GM21390 (cell line): ENCODE measurements at regions not wholly inside any gene's neighbourhood (a gene's known extent, or its start where the extent isn't known, plus 50 kb on each side); places are given as distances from the start of the nearest gene placed in this dataset.

Experiments
- ATAC-seq: cut with Tn5 transposase; IDR thresholded peaks from one replicate; pipeline ENCODE4 v1.9.1; 2021; ENCODE audit not compliant: unreplicated experiment

- ATAC-seq = no peak
These were observed 434.6 kb downstream of the ENC1 start for GRCh38 chr5:74205767-74206578.

DNA sequence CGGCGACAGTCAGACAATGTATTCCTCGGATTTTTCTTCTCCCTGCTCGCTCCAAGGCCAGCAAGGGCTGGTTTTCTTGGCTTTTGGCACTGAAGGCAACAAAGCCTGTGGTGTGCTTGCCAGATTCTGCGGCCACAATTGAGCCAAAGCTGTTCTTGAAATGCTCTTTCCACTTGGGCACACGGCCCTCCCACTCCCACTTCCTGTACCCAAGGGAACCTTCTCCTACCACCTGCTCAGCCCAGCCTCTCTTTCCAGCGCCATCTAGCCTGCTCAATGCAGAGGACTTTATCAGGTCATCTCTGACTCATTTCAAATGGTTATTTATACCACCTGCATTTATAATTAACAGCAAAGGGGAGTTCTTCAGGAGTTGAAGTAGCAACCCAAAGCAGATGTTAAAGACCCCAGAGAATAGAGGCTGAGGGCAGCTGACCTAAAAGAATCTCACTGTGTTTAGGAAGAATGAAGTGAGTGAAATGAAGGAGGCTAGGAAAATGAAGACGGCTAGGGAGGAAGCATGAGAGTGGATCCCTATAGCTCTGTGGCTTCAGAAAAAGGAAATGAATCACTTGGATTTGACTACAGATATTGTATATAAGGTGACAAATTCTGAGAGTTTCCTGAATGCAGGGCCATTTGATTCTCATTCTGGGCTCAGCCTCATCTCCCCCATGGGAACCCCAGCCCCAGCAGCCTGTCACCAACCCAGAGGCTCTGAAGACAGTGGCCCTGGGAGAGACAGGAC lies 439.0 kb downstream of the ENC1 start:
- ATAC-seq = peak; percentile 48

GRCh38 chr5:74200560-74200959 lies 440.0 kb downstream of the ENC1 start:
- no peak for ATAC-seq

DNA sequence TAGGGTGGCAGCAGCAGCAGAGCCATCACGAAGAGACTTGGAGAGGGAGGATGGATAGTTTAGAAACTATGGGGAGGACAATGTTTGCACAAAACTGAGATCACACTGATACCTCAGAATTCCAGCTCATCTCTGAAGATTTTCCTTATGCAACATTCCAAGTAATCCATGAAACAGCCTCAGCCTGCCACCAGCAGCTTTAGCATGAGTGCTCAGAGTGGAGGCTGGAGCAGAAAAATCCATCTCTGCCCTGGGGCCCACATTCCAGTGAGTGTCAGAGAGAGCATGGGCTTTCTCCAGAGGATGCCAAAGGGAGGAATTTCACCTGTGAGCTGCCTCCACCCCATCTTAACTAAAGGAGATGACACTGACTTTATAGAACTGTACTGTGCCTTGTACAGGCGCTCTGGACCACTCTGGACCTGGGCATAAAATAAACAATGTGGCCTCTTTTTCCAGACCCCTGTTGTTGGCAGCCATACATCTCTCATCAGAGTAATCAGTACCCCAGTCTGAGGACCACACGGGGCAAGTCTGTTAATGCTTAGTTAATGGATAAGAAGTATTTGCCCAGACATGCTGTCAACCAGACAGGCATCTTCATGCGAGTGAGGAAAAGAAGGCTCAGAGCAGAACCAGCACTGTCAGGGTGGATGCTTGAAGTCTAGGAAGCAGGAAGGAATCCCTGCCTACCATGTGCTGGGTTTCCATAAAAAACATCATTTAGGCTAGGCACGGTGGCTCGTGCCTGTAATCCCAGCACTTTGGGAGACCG lies 440.9 kb downstream of the ENC1 start:
- ATAC-seq = no peak

DNA sequence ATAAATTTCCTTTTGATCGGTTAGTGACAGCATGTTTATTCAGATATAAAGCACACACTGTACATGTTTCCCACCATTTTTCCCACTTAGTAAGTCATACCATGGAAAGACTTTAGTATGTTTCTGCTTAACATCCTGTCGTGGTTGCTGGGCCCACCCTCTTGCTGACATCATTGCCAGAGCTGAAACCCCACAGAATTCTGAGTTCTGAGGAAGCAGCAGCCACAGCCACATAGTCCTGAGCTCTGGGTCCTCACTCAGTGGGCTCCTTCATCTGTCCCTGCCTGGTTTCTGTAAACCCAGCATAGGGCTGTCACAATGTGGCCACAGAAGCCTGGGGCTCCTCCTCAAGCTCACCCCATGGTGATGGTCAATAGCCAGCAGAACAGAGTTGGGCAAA lies 441.5 kb downstream of the ENC1 start:
- ATAC-seq = peak; percentile 35

DNA sequence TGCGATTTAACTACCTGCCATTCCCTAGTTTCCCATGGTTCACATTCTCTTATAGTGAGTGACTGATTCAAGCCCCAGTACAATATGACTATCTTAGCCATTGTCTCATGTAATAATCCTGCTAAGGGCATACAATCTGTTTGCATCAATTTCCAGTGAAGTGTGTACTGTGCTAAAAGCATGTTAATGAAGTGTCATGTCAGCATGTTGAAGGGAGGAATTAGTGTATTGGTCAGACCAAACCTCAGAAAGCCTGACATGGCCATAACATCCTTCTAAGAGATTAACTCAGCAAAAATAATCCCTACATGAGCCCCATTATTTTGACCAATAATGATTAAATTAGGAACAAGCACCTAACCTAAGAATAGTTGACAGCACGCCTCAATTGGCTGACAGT lies 442.4 kb downstream of the ENC1 start:
- ATAC-seq = no peak

DNA sequence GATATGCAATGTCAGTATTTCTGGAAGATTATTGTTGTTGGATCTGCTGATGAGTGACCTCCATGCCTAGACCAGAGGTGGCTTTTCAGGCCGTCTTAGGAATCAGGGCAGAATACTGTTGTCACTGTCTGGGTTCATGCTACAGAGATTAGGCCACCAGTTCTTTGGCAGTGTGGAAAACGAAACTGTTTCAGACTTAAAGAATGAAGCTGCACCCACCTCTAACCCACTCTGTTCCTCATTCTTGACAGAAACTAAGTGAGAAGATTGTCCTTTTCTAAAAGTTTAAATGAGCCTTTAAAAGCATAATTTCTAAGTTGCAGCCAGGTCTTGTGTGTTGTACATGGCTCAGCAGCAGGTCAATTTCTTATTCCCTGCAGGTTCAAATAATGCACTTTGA lies 444.3 kb downstream of the ENC1 start:
- peak; percentile 80 for ATAC-seq

DNA sequence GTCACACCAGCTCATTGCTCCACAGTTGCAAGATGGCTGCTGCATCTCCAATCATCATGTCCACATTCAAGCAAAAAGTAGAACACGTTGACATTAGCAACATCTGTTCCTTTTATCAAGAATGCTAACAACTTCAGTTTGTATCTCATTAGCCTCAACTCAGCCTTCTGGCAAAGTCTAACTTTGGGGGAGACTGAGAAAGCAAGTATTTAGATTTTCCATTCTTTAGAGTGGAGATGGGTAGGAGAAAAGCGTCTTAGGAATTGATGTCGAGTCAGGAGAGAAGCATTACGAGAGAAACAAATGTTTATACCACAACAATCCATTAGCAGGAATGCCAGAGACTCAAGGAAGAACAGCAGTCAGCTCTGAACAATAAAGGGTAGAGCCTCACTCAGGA lies 446.3 kb downstream of the ENC1 start:
- no peak for ATAC-seq

DNA sequence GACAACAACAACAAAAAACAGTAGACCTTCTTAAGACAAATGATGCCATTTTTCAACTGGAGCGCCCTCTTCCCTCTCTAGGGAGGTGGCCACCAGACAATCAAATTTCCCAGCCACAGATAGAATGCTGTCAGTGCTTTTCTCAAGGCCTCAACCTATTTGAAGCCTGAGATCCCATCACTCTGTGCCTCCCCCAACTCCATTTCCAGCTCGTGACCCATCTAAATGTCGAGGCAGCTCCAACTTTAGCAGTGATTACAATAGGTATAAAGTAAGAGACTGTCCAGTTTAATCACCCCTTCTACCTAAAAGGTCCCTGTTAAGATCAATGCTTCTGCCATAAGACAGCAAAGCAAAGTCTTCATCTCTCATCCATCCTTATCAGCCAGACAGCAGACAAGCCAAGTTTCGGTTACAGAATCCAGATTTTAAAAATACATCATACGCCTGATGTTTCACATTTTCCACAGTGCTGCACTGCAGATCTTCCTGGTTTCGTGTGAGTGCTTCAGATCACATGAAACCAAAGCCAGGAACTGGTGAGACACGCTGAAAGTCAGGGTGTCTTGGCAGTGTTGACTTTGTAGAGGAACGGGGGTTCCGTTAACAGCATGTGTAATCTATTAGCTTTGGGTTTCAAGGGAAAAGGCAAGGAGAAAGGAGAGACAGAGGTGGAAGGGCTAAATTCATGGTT lies 447.8 kb downstream of the ENC1 start:
- no peak for ATAC-seq

DNA sequence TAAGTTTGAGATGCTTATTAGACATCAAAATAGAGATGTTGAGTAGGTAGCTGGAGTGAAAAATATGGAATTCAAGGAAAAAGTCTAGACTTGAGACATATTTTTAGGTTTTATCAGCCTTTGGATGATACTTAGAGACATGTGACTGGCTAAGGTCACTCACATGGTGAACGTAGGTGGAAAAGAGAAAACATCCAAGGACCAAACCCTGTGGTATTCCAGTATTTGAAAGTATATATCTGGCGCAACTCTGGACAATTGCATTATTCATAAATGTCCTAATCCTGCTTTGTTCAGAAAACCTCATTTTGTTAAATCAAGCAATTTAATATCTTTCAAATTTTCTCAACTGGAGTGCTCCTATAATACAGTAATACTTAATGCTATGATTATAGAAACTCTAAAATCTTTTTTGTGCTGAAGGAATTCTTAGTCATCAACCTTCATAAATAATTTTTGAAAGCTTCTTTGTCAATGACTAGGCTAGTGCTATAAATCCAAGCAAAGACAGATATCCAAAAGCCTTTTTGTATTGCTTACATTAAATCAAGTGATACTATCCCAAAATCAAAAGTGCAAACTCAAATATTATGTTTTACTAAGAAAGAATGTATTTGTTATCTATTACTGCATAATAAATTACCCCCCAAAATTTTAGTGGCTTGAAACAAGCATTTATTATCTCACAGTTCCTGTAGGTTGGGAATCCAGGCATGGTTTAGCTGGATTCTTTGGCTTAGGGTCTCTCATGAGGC lies 452.0 kb downstream of the ENC1 start:
- no peak for ATAC-seq

DNA sequence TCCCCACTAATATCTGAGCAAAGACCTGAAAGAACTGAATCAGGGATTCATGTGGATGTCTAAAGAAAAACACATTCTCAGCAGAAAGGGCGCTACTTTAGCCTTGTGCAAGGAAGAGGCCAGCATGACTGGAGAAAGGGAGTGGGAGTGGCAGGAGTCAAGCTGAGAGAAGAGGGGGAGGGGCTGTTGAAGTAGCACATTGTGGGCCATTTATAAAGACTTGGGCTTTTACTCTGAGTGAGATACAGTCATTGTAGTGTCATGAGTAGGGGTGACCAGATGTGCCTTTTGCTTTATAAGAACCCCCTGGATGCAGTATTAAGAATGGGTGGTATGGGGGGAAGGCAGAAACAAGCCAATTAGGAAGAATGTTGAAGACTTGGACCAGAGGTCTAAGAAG lies 452.8 kb downstream of the ENC1 start:
- ATAC-seq = no peak

DNA sequence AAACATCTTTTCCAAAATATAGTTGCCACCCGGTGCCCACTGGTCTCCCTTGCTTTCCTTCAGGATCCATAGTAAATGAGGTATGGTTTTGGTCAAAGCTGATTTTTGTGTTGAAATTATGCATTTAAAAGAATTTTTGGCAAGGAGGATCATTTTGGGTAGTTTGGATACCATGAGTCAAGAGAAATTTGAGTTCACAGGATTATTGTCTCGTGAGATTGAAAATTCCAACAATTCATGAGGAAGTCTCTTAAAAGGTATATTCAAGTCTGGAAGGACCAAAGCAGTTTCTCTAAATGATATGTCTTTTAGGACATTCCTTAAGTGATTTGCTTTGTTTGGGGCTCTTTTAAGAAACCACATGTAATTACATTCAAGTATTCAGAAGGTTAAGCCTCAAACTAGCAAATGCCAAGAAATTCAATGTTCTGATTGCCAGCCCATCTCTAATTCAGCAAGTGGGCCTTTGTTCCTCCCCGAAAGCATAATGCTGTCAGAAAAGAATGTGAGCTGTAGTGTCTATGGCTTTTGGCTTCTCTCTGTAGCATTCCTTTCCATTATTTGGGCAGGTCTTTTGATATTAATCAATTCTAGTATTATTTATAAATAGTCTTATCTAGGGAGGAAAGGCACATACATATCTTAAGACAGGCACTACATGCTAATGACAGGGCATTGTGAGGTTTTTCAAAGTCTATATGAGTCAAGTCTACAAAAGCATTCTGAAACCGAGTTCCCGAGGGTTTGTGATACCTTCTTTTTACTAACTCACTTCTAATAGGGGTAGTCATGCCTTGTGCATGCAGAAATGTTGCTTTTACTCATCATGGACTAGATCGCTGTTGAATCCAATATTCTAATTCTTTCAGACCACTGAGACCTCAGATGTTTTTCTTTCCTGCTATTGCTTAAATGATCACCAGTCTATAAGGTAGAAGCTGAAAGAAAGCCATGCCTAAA lies 453.9 kb downstream of the ENC1 start:
- ATAC-seq = no peak

GRCh38 chr5:74185599-74185998 lies 454.9 kb downstream of the ENC1 start:
- no peak for ATAC-seq

GRCh38 chr5:74184649-74185048 lies 455.9 kb downstream of the ENC1 start:
- no peak for ATAC-seq

DNA sequence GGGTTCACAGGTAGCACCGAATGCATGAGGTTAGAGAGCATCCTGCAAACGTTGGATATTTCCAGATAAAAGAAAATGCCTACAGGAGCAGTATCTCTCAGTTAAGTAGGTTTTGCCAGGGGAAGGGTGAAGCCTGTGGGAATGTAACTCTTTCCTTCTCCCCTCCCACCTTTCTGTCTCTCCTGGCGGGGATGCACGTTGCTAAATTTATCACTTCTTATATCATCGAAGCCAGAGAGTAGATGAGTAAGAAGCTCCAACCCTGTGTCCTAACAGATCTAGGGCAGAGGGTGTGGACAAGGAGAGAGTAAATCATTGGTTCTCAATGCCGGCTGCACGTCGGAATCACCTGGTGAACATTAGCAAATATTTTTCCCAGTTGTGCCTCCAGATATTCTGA lies 457.5 kb downstream of the ENC1 start:
- no peak for ATAC-seq

- ATAC-seq = no peak
These were observed 457.9 kb downstream of the ENC1 start for GRCh38 chr5:74182603-74183002.

DNA sequence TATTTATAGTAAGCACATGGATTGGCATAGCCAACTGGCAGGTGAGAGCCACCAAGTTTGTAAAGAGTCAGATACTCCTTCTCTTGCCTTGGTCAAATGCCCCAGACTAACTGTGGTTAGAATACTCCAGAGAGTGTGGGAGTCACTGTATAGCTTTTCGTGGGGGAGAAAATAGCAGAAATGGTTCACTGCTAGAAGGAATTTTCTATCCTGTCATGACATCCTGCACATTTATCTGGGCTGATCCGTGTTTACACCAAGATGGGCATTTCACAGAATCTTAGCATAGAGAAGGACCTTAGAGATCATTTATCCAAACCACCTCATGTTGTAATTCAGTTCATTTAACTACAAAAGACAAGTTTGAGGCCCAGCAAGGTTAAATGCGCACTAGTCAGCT lies 460.8 kb downstream of the ENC1 start:
- ATAC-seq = no peak

- no peak for ATAC-seq
These were observed 461.3 kb downstream of the ENC1 start for GRCh38 chr5:74179179-74179578.

GRCh38 chr5:74177961-74178360 lies 462.6 kb downstream of the ENC1 start:
- no peak for ATAC-seq
